GM19035 (cell line): ENCODE measurements at regions not wholly inside any gene's neighbourhood (a gene's known extent, or its start where the extent isn't known, plus 50 kb on each side); places are given as distances from the start of the nearest gene placed in this dataset.
A peak's percentile ranks its signal among the peaks of the same experiment; 100 is the strongest.

Experiments used
- ATAC-seq: cut with Tn5 transposase; IDR thresholded peaks from one replicate; pipeline ENCODE4 v1.9.1; 2021; ENCODE audit not compliant: unreplicated experiment

- ATAC-seq = no peak
Observed at GRCh38 chr10:16341637-16342036, 95.2 kb upstream of the PTER start.

- ATAC-seq = no peak
Observed at GRCh38 chr10:16348891-16349290, 87.9 kb upstream of the PTER start.

GRCh38 chr10:16352146-16352545 is 84.7 kb upstream of the PTER start:
- no peak for ATAC-seq

DNA sequence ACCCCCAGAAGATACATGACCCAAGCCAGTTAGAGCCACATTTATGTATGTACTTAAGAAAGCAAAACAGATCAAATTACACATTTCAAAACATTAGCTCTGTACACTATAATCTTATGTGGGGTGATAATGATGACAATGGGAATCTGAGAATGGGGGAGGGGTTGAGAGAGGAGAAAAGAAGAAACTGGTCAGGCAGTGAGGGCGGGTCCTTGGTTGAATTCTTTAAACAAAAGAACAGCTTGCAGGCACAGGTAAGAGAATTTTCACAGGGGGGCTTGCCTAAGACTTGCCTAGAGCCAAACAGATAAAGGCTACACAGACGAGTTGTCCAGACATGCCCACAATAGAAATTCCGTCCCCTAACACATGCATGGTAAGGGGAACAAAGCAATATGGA is 76.8 kb upstream of the PTER start:
- no peak for ATAC-seq

DNA sequence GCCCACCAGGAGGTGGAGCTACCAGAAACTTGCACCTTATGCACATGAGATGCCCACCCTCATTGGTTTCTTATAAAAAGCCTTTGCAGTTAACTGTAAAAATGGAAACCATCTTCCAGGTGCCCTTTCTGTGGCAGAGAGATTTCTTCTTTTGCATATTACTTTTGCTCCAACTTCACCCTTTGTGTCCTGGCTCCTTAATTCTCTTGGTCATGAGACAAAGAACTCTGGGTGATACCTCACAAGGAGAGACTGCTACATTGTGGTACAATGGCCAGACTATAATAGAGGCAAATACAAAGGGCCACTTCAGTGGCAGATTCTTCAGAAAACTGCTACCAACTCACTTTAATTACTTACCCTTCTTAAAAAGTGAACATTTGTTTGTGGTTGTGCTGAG is 76.4 kb upstream of the PTER start:
- no peak for ATAC-seq

- no peak for ATAC-seq
Observed at GRCh38 chr10:16361086-16361485, 75.7 kb upstream of the PTER start.

- no peak for ATAC-seq
Observed at GRCh38 chr10:16363741-16364140, 73.1 kb upstream of the PTER start.

DNA sequence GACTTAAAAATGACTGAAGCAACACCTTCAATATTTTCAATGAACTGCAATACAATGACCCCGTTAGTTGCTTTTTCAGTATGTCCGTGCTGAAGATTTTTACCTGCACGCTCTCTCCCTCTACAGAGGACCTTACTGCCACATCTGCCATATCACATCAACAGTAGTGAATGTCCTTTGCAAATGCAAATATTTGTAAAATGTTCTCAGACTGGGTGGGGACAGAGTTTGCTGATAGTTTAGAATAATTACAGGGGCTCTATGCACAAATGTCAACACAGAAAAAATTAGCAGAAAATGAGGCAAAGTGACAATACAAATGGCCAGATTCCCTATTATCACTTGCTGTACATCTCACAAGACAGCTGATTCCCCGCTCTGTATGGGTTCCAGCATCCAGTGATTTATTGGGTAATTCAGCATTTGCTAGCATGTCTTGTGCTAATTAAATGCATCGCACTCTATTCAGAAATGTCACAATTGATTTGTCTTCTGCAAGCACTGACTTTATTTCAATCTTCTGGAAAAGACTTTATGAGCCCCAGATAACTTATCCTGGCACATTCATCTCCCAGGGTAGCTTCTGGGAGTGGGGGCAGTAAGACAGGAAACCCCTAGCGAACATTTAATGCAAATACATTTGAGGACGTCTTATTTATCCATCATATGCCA is 69.1 kb upstream of the PTER start:
- no peak for ATAC-seq

- ATAC-seq = peak; percentile 88
Observed at GRCh38 chr10:16381083-16381482, 55.7 kb upstream of the PTER start.

DNA sequence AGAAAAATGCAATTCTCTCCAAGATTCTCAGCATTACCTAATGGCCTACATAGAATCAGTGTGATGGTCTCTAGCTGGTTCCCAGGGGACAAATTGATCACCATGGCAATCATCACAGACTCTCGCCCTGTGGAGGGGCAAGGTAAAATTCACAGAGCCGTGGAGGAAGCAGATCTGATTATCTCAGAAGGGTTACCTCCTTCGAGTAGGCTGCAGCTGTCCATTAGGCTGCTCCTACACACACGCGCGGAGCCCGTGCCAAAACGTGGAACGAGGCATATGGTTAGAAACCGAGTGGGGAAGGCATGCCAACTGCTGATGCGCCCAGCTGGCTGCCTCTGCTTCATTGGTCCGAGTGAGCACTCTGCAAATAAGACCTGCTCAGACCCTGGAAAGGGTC is 52.8 kb upstream of the PTER start:
- ATAC-seq = no peak

DNA sequence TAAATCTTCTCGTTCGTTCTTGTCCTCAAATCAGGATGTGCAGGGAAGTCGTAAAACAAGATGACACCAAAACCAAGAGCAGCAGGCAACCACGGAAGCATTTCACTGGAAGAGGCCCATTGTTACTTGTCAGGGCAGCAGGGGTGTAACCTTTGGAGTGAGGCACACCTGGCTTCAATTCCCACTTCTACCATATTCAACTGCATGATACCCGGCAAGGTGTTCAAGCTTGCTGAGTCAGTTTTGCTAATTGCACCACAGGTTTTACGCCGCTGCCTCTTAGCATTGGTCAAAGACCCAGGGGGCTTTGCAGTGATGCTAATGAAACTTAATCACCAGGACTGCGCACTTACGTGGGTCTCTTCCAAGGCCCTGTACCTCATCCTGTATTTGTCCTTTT is 50.0 kb upstream of the PTER start:
- ATAC-seq = no peak
